Stomach (tissue), 8 donors: ENCODE measurements at regions not wholly inside any gene's neighbourhood (a gene's known extent, or its start where the extent isn't known, plus 50 kb on each side); places are given as distances from the start of the nearest gene placed in this dataset.

ENCODE experiments used
- DNase-seq, 2 donors: peaks; one replicate each; pipeline versions ENCODE4 v3.0.0 to v3.0.0-alpha.2; 2013 to 2019
- H3K27ac ChIP-seq, 5 donors: fragments of 200-600 bp in 4 of 5; sonication (generic) in 4 of 5; one replicate each; pipeline ENCODE4 v1.5.1; 2013 to 2019; ENCODE audit warnings: mild to moderate bottlenecking in 1 of 5, moderate library complexity in 1 of 5
- H3K27me3 ChIP-seq, 3 donors: fragments of 200-600 bp; sonication (generic); one replicate each; pipeline ENCODE4 v1.5.1; 2017 to 2019; ENCODE audit warnings: mixed run types in 1 of 3
- H3K36me3 ChIP-seq, 4 donors: fragments of 200-600 bp; sonication (generic); 1 replicate in 3 of 4; 2 replicates in 1 of 4; pipeline ENCODE4 v1.5.1; 2016 to 2019
- H3K4me1 ChIP-seq, 4 donors: fragments of 200-600 bp; sonication (generic); one replicate each; pipeline ENCODE4 v1.5.1; 2016 to 2019
- H3K4me3 ChIP-seq, 4 donors: fragments of 200-600 bp; sonication (generic) in 3 of 4; one replicate each; pipeline ENCODE4 v1.5.1; 2016 to 2019; ENCODE audit warnings: mild to moderate bottlenecking in 1 of 4
- H3K9me3 ChIP-seq, 4 donors: fragments of 200-600 bp; sonication (generic); one replicate each; pipeline ENCODE4 v1.5.1; 2016 to 2019
- EP300 ChIP-seq: sonication (generic); formaldehyde crosslinking; IDR thresholded peaks from one replicate; pipeline ENCODE4 v1.6.1; 2017; ENCODE audit warnings: antibody characterized with exemption
- POLR2A ChIP-seq, 4 donors: fragments of 450-650 bp; IDR thresholded peaks; one replicate each; pipeline ENCODE4 v1.6.1; 2016; ENCODE audit warnings: antibody characterized with exemption in 4 of 4, control low read depth in 2 of 4, mild to moderate bottlenecking in 1 of 4, moderate library complexity in 1 of 4
- POLR2AphosphoS5 ChIP-seq, 3 donors: sonication (generic); formaldehyde crosslinking; IDR thresholded peaks; one replicate each; pipeline ENCODE4 v1.6.1; 2016; ENCODE audit warnings: antibody characterized with exemption in 3 of 3
- WGBS, 5 donors: extraction: QIAGEN DNeasy Blood & Tissue Kit in 3 of 5; methylation state at CpG; one replicate each; pipeline versions ENCODE4 v1.1.5 to v1.1.7; 2013 to 2018; 5-methylcytosine and 5-hydroxymethylcytosine counted together
- intact Hi-C: fragments of 100-400 bp; cut with DNase I; formaldehyde crosslinking; loops from one replicate; pipeline ENCODE4 v1.15.1; 2023; ENCODE audit warnings: low total_unique reads
- TF ChIP-seq, protein P1 (sequence below), 7 experiments: fragments of 450-650 bp in 4 of 7; fragments of 200-600 bp in 3 of 7; sonication (generic) in 3 of 7; IDR thresholded peaks; one replicate each; pipeline ENCODE4 v1.5.1; 2016 to 2019; ENCODE audit warnings: antibody characterized with exemption in 7 of 7, control low read depth in 2 of 7, mild to moderate bottlenecking in 1 of 7
- donor health status: healthy with polysubstance abuse.
- donor health status: Bipolar disorder and iron deficiency.
- donor health status: healthy.

- Histone ChIP-seq H3K4me1 (no peaks in the 10 kb centered on the region), H3K27ac (no peak overlapping the region), H3K4me3 (no peak overlapping the region), H3K27me3 (no peaks in the 10 kb centered on the region), H3K9me3 (no peaks in the 10 kb centered on the region), H3K36me3 (no peaks in the 10 kb centered on the region)
- DNase-seq = no peak
- WGBS, 5 donors = 35 to 41% (median 38%) methylated on average over 1 of the region's 1 CpG
- intact Hi-C loops = no loop called here
- no peak for TF ChIP-seq EP300
- TF ChIP-seq POLR2AphosphoS5 (IDR thresholded peaks at IDR 0.05) = no peak
- no peak for TF ChIP-seq POLR2A (IDR thresholded peaks at IDR 0.05)
- TF ChIP-seq, protein P1, sequence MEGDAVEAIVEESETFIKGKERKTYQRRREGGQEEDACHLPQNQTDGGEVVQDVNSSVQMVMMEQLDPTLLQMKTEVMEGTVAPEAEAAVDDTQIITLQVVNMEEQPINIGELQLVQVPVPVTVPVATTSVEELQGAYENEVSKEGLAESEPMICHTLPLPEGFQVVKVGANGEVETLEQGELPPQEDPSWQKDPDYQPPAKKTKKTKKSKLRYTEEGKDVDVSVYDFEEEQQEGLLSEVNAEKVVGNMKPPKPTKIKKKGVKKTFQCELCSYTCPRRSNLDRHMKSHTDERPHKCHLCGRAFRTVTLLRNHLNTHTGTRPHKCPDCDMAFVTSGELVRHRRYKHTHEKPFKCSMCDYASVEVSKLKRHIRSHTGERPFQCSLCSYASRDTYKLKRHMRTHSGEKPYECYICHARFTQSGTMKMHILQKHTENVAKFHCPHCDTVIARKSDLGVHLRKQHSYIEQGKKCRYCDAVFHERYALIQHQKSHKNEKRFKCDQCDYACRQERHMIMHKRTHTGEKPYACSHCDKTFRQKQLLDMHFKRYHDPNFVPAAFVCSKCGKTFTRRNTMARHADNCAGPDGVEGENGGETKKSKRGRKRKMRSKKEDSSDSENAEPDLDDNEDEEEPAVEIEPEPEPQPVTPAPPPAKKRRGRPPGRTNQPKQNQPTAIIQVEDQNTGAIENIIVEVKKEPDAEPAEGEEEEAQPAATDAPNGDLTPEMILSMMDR (IDR thresholded peaks at IDR 0.05) = no peak
Measured at GRCh38 chr4:46594661-46595060, 204.7 kb upstream of the GABRA2 start.

DNA sequence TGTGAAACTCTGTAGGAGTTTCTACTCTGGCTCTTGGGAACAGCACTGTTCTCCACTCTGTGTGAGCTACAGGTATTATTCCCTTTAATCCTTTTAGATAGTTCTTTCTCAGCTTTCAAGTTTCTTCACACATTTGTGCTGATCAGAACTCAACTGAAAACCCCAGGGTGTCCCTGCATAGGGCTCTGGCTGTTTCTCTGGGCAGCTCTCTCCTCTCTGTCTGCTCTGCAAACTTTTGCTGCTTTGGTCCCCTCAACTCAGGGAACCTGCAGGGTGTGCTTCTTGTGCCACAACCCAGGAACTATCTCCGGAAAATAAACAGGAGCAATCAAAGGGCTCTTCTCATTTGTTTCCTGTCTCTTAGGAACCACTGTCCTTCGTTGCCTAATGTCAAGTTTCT is 196.6 kb upstream of the GABRA2 start:
- TF ChIP-seq, protein P1 (IDR thresholded peaks at IDR 0.05) = no peak
- no peak for TF ChIP-seq EP300
- TF ChIP-seq POLR2A (IDR thresholded peaks at IDR 0.05) = no peak
- TF ChIP-seq POLR2AphosphoS5 (IDR thresholded peaks at IDR 0.05) = no peak
- H3K4me3 ChIP-seq = no peak overlapping the region
- H3K27ac ChIP-seq = no peak overlapping the region
- WGBS, 5 donors = 9 to 19% (median 12%) methylated on average over 2 of the region's 2 CpGs
- H3K9me3 ChIP-seq = no peaks in the 10 kb centered on the region
- DNase-seq = no peak
- H3K4me1 ChIP-seq = no peaks in the 10 kb centered on the region
- intact Hi-C loops = no loop called here
- H3K36me3 ChIP-seq = no peaks in the 10 kb centered on the region
- no peaks in the 10 kb centered on the region for H3K27me3 ChIP-seq

DNA sequence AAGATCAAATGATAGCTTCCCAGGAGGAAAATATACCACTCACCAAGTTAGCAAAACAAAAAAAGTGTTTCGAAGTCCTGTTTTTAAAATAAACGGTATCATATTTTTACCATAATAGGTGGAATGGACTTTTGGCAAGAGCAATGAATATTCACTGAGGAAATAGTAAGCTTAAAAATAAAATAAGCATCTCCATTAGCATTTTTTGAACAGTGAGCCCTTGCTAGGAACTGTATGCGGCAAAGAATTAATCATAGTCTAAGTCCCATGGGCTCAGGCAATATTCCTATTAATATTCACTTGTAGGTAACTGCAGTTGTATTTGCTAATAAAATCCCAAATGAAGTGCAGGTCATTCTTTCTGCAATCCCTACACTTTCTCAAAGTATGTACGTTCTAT is 191.7 kb upstream of the GABRA2 start:
- Histone ChIP-seq H3K27ac (no peak overlapping the region), H3K36me3 (no peaks in the 10 kb centered on the region), H3K4me1 (no peaks in the 10 kb centered on the region), H3K4me3 (no peak overlapping the region), H3K9me3 (no peaks in the 10 kb centered on the region), H3K27me3 (no peaks in the 10 kb centered on the region)
- intact Hi-C loops = no loop called here
- 78 to 88% (median 81%) methylated on average over 4 of the region's 4 CpGs for WGBS, 5 donors
- TF ChIP-seq POLR2A (IDR thresholded peaks at IDR 0.05) (no peak), EP300 (no peak), POLR2AphosphoS5 (IDR thresholded peaks at IDR 0.05) (no peak)
- TF ChIP-seq, protein P1 (IDR thresholded peaks at IDR 0.05) = no peak
- no peak for DNase-seq

DNA sequence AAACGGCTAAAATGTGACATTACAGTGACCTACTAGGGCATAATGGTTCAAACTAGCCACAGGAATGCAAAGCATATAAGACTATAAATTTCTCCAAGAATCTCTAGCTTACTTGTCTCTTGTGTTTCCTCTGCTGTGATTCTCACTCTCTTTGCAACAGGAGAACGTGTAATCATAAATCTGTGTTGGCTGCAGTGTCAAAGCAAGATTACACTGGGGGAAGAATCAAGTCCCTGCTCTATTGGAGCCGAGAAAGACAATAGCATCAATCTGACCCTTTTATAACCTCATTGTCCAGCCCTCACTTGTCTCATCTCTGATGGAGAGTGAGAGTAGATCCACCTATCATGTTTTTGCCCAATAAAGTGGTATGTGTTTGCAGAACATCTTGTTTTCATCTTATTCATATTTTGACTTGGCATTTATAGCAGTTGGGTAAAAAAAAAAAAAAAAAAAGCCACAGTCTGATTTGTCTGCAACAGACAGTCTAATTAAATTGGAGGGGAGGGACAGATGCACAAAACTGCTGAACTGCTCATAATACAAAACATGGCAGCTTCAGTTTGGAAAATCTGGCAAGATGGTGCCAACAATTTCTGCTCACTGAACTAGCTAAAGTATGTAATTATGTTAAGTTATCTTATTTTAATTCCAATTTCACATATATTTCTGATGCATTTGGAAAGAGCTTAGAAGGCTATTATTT is 165.0 kb upstream of the GABRA2 start:
- Histone ChIP-seq H3K4me1 (no peaks in the 10 kb centered on the region), H3K27me3 (no peaks in the 10 kb centered on the region), H3K27ac (no peak overlapping the region), H3K9me3 (no peaks in the 10 kb centered on the region), H3K36me3 (no peaks in the 10 kb centered on the region), H3K4me3 (no peak overlapping the region)
- TF ChIP-seq POLR2A (IDR thresholded peaks at IDR 0.05) (no peak), POLR2AphosphoS5 (IDR thresholded peaks at IDR 0.05) (no peak), EP300 (no peak)
- TF ChIP-seq, protein P1 (IDR thresholded peaks at IDR 0.05) = no peak
- 28 to 48% (median 34%) methylated on average over 3 of the region's 3 CpGs for WGBS, 5 donors
- intact Hi-C loops = no loop called here
- DNase-seq = no peak
